HEK293T (cell line): ENCODE measurements at regions not wholly inside any gene's neighbourhood (a gene's known extent, or its start where the extent isn't known, plus 50 kb on each side); places are given as distances from the start of the nearest gene placed in this dataset.

Experiments used
- ARNT ChIP-seq: fragments of 450-650 bp; IDR thresholded peaks from 2 replicates; pipeline ENCODE4 v1.6.1; 2017; ENCODE audit warnings: mild to moderate bottlenecking
- BHLHE40 ChIP-seq: fragments of 450-650 bp; IDR thresholded peaks from 2 replicates; pipeline ENCODE4 v1.6.1; 2016; ENCODE audit warnings: mild to moderate bottlenecking, moderate library complexity, borderline replicate concordance
- ELF4 ChIP-seq: fragments of 450-650 bp; IDR thresholded peaks from 2 replicates; pipeline ENCODE4 v1.6.1; 2017; ENCODE audit warnings: antibody characterized with exemption
- FOXK2 ChIP-seq: fragments of 450-650 bp; IDR thresholded peaks from 2 replicates; pipeline ENCODE4 v1.6.1; 2016; ENCODE audit warnings: mild to moderate bottlenecking
- FOXM1 ChIP-seq: fragments of 450-650 bp; IDR thresholded peaks from 2 replicates; pipeline ENCODE4 v1.6.1; 2017; ENCODE audit warnings: mild to moderate bottlenecking, borderline replicate concordance
- HDGF ChIP-seq: fragments of 450-650 bp; IDR thresholded peaks from 2 replicates; pipeline ENCODE4 v1.6.1; 2017; ENCODE audit warnings: antibody characterized with exemption, borderline replicate concordance
- L3MBTL2 ChIP-seq: fragments of 450-650 bp; conservative IDR thresholded peaks from 2 replicates; pipeline ENCODE4 v1.6.1; 2016; ENCODE audit warnings: mild to moderate bottlenecking
- LEF1 ChIP-seq: fragments of 450-650 bp; IDR thresholded peaks from 2 replicates; pipeline ENCODE4 v1.6.1; 2017; ENCODE audit warnings: mild to moderate bottlenecking, borderline replicate concordance
- NFRKB ChIP-seq: fragments of 450-650 bp; IDR thresholded peaks from 2 replicates; pipeline ENCODE4 v1.6.1; 2016; ENCODE audit warnings: mild to moderate bottlenecking, moderate library complexity
- SP1 ChIP-seq: fragments of 450-650 bp; IDR thresholded peaks from 2 replicates; pipeline ENCODE4 v1.6.1; 2017
- SUZ12 ChIP-seq: fragments of 450-650 bp; IDR thresholded peaks from 2 replicates; pipeline ENCODE4 v1.6.1; 2016; ENCODE audit warnings: mild to moderate bottlenecking
- TARDBP ChIP-seq: fragments of 450-650 bp; IDR thresholded peaks from 2 replicates; pipeline ENCODE4 v1.6.1; 2016
- ZNF384 ChIP-seq: fragments of 450-650 bp; IDR thresholded peaks from 2 replicates; pipeline ENCODE4 v1.6.1; 2016
- TF ChIP-seq, protein P1 (sequence below): fragments of 450-650 bp; IDR thresholded peaks from 2 replicates; pipeline ENCODE4 v1.6.1; 2016

DNA sequence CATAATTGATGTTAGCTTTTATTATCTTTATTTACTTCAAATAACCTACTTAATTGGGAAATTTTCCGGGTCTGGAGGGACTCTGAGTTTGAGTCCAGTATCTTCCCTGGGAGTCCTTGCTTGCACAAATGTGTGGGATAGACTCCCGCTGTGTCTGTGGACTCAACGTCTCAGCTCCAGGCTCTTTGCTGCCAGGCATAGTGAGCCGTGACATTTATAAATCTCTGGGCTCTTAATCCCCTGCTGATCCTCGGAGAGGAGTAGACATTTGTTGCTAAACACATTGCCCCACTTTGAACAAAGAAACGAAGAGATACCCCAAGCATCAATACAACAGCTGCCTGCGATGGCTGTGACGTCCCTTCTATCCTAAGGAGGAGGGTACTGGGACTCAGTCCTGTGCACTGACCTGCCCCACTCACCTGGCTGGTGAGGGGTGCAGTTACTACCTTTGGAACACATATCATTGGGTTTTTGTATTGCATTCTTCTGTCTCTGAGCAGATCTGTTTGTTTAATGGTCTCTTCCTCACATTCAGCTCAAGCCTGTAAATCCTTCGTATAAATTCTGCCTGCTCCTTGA is 316.9 kb downstream of the HAPSTR1 start:
- TF ChIP-seq NFRKB, result no peak
- TF ChIP-seq, protein P1, sequence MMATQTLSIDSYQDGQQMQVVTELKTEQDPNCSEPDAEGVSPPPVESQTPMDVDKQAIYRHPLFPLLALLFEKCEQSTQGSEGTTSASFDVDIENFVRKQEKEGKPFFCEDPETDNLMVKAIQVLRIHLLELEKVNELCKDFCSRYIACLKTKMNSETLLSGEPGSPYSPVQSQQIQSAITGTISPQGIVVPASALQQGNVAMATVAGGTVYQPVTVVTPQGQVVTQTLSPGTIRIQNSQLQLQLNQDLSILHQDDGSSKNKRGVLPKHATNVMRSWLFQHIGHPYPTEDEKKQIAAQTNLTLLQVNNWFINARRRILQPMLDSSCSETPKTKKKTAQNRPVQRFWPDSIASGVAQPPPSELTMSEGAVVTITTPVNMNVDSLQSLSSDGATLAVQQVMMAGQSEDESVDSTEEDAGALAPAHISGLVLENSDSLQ, result no peak
- no peak for TF ChIP-seq BHLHE40
- no peak for TF ChIP-seq SUZ12
- TF ChIP-seq ARNT, result no peak
- TF ChIP-seq HDGF, result no peak
- no peak for TF ChIP-seq SP1
- no peak for TF ChIP-seq LEF1
- TF ChIP-seq TARDBP, result no peak
- no peak for TF ChIP-seq ELF4
- no peak for TF ChIP-seq L3MBTL2
- TF ChIP-seq ZNF384, result no peak
- TF ChIP-seq FOXK2, result no peak
- no peak for TF ChIP-seq FOXM1
